NCI-H748 (cell line): ENCODE measurements at regions not wholly inside any gene's neighbourhood (a gene's known extent, or its start where the extent isn't known, plus 50 kb on each side); places are given as distances from the start of the nearest gene placed in this dataset.

ENCODE experiments used
- DNase-seq: peaks from one replicate; lab custom pipeline; 2025; ENCODE audit not compliant: unreplicated experiment; lab: John Stamatoyannopoulos, UW

- DNase-seq: no peak
Observed at GRCh38 chr2:196224756-196225155, 53.4 kb upstream of the STK17B start.

- no peak for DNase-seq
Observed at GRCh38 chr2:196225213-196225612, 53.8 kb upstream of the STK17B start.

GRCh38 chr2:196226058-196226706 is 54.8 kb upstream of the STK17B start:
- DNase-seq: no peak

- DNase-seq: no peak
Observed at GRCh38 chr2:196226707-196227065, 55.3 kb upstream of the STK17B start.

GRCh38 chr2:196229013-196229412 is 57.6 kb upstream of the STK17B start:
- no peak for DNase-seq

- no peak for DNase-seq
Observed at GRCh38 chr2:196230061-196230854, 58.9 kb upstream of the STK17B start.

- no peak for DNase-seq
Observed at GRCh38 chr2:196233021-196233804, 61.8 kb upstream of the STK17B start.

- DNase-seq: no peak
Observed at GRCh38 chr2:196233805-196234475, 62.6 kb upstream of the STK17B start.

GRCh38 chr2:196234672-196235071 is 63.3 kb upstream of the STK17B start:
- DNase-seq: no peak

- DNase-seq: no peak
Observed at GRCh38 chr2:196238836-196239380, 67.5 kb upstream of the STK17B start.

GRCh38 chr2:196239622-196240587 is 68.5 kb upstream of the STK17B start:
- DNase-seq: no peak

GRCh38 chr2:196241175-196241574 is 69.8 kb upstream of the STK17B start:
- no peak for DNase-seq

- no peak for DNase-seq
Observed at GRCh38 chr2:196242131-196242620, 70.8 kb upstream of the STK17B start.

- no peak for DNase-seq
Observed at GRCh38 chr2:196244516-196244915, 73.1 kb upstream of the STK17B start.

GRCh38 chr2:196244966-196245365 is 73.6 kb upstream of the STK17B start:
- DNase-seq: no peak

GRCh38 chr2:196245378-196246140 is 74.2 kb upstream of the STK17B start:
- no peak for DNase-seq

GRCh38 chr2:196247114-196247975 is 76.0 kb upstream of the STK17B start:
- no peak for DNase-seq

GRCh38 chr2:196247976-196248280 is 76.5 kb upstream of the STK17B start:
- DNase-seq: no peak
